ENCODE measurements at regions not wholly inside any gene's neighbourhood (a gene's known extent, or its start where the extent isn't known, plus 50 kb on each side); places are given as distances from the start of the nearest gene placed in this dataset.
A peak's percentile ranks its signal among the peaks of the same experiment; 100 is the strongest.

GRCh38 chr4:187883836-187884475, 111.6 kb upstream of the ZFP42 start:
- TF ChIP-seq GATA3 (IDR thresholded peaks at IDR 0.05; ENCODE audit: low read depth, low read length) (no peak), GATA2 (IDR thresholded peaks at IDR 0.05; ENCODE audit: low read depth, low read length) (no peak)

GRCh38 chr4:187887906-187888305, 107.7 kb upstream of the ZFP42 start:
- TF ChIP-seq GATA2 (IDR thresholded peaks at IDR 0.05; ENCODE audit: low read depth, low read length) (no peak), GATA3 (IDR thresholded peaks at IDR 0.05; ENCODE audit: low read depth, low read length) (no peak)

DNA sequence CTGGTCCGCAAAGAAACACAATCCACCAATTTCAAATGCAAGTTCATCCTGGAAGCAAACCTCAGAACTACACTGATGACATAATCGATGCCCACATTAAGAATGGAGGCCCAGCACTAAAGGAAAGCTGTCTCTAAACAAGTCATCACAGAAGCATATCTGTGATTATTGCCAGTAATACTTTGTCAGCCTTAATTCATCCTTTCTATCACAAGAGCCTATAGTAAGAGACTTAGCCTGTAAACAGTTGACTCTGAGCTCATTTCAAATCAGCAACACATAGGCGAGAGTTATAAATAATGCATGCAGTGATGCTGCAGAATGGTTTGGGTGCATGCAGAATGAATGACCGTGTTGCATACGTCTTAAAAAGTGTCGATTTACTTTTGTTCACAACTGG, 105.9 kb upstream of the ZFP42 start:
- TF ChIP-seq GATA2 (IDR thresholded peaks at IDR 0.05; ENCODE audit: low read depth, low read length) (no peak), GATA3 (IDR thresholded peaks at IDR 0.05; ENCODE audit: low read depth, low read length) (no peak)

GRCh38 chr4:187893418-187893817, 102.2 kb upstream of the ZFP42 start:
- no peak for TF ChIP-seq GATA2 (IDR thresholded peaks at IDR 0.05; ENCODE audit: low read depth, low read length)
- TF ChIP-seq GATA3 (IDR thresholded peaks at IDR 0.05; ENCODE audit: low read depth, low read length) = no peak

GRCh38 chr4:187903106-187903505, 92.5 kb upstream of the ZFP42 start:
- TF ChIP-seq GATA2 (IDR thresholded peaks at IDR 0.05; ENCODE audit: low read depth, low read length) (no peak), GATA3 (IDR thresholded peaks at IDR 0.05; ENCODE audit: low read depth, low read length) (no peak)

- no peak for TF ChIP-seq GATA3 (IDR thresholded peaks at IDR 0.05; ENCODE audit: low read depth, low read length)
- no peak for TF ChIP-seq GATA2 (IDR thresholded peaks at IDR 0.05; ENCODE audit: low read depth, low read length)
Observed at GRCh38 chr4:187903700-187904099, 91.9 kb upstream of the ZFP42 start.

DNA sequence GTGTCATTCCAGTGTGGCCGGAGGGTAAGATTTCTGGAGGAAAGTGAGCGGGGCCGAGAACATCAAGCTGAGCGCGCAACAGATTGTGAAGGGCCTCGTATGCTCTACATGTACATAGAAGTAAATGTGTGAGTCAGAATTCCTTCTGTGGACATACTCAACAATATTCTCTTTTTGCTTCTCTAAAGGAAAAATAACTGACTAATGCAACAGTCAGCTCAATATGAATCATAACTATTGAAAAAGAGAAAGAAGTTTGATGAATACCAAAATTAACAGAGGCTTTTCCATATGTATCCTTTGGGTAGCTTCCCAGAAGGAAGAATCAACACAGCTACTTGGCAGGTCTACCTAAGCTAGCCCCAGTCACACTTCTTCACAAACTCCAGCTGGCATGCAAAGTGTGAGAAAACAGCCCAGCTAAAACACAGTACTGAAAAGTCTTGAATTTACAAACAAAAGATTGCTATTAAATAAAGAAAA, 87.5 kb upstream of the ZFP42 start:
- no peak for TF ChIP-seq GATA2 (IDR thresholded peaks at IDR 0.05; ENCODE audit: low read depth, low read length)
- TF ChIP-seq GATA3 (IDR thresholded peaks at IDR 0.05; ENCODE audit: low read depth, low read length) = no peak

DNA sequence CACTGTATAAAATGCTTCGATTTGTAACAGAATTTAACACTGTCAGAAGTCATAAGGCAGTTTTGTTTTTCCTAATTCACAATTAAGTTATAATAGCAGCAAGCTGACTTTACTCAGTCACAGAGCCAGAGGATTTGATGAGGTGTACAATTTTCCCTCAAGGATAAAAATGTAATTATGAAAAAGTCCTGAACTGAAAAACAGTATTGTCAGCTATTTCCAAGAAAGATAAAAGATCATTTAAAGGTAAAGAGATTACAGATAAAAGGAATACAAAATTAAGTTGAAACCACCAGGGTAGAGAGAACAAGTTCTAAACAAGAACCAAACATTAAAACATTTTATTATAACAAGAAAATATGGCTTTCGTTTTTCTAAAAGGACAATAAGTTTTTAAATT, 86.8 kb upstream of the ZFP42 start:
- TF ChIP-seq GATA2 (IDR thresholded peaks at IDR 0.05; ENCODE audit: low read depth, low read length) = no peak
- TF ChIP-seq GATA3 (IDR thresholded peaks at IDR 0.05; ENCODE audit: low read depth, low read length) = no peak

- TF ChIP-seq GATA2 (IDR thresholded peaks at IDR 0.05; ENCODE audit: low read depth, low read length) = no peak
- no peak for TF ChIP-seq GATA3 (IDR thresholded peaks at IDR 0.05; ENCODE audit: low read depth, low read length)
Observed at GRCh38 chr4:187910741-187911140, 84.8 kb upstream of the ZFP42 start.

DNA sequence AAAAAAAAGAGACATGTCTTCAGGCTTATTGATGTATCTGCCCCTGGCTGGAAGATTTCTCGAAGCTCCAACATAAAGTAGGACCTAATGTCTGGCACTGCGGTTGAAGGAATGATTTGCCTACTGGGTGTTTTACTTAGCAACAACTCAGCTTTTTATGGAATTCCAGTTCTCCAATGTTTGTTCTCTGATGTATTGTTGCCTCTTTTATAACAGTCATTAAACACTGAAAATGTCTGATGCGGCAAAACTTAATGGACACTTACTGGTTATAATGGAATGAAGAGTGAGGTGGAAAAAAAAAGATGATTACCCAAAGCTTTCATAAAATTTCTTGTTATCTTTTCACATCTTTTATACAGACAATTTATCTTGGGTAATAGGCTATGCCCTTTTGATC, 75.6 kb upstream of the ZFP42 start:
- TF ChIP-seq GATA3 (IDR thresholded peaks at IDR 0.05; ENCODE audit: low read depth, low read length) (no peak), GATA2 (IDR thresholded peaks at IDR 0.05; ENCODE audit: low read depth, low read length) (no peak)

- TF ChIP-seq GATA2 (IDR thresholded peaks at IDR 0.05; ENCODE audit: low read depth, low read length) (no peak), GATA3 (IDR thresholded peaks at IDR 0.05; ENCODE audit: low read depth, low read length) (no peak)
Observed at GRCh38 chr4:187921946-187922623, 73.5 kb upstream of the ZFP42 start.

DNA sequence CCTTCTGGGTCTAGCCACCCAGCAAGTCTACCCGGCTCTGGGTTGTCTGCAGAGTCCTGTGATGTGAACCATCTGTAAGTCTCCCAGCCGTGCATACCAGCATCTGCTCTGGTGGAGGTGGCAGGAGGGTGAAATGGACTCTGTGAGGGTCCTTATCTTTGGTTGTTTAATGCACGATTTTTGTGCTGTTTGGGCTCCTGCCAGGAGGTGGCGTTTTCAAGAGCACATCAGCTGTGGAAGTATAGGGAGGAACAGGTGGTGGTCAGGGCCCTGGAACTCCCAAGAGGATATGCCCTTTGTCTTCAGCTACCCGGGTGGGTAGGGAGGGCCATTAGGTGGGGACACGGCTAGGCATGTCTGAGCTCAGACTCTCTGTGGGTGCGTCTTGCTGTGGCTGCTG, 66.5 kb upstream of the ZFP42 start:
- 0 out of 2 replicates have a peak, but pooled peaks have one; percentile 23 for TF ChIP-seq GATA2 (IDR thresholded peaks at IDR 0.05; ENCODE audit: low read depth, low read length)
- no peak for TF ChIP-seq GATA3 (IDR thresholded peaks at IDR 0.05; ENCODE audit: low read depth, low read length)

DNA sequence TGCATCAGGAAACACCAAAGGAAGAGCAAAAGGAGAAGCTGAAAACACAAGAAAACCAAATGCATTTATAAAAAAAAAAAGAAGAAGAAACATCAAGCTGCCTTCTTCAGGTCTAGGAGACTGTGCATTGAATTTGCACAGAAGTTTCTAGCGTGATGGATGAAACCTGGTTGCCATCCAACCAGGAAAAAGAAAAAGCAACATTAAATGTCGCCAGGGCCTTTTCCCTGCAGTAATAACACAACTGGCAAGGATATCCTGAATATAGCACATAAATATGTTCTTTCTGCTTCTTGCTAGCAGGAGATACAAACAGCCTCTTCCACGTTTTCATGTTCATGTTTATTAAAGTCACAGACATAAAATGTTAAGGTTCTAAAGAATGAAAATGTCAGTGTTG, 60.8 kb upstream of the ZFP42 start:
- TF ChIP-seq GATA3 (IDR thresholded peaks at IDR 0.05; ENCODE audit: low read depth, low read length) (no peak), GATA2 (IDR thresholded peaks at IDR 0.05; ENCODE audit: low read depth, low read length) (no peak)

GRCh38 chr4:187937557-187937956, 58.0 kb upstream of the ZFP42 start:
- TF ChIP-seq GATA2 (IDR thresholded peaks at IDR 0.05; ENCODE audit: low read depth, low read length) (no peak), GATA3 (IDR thresholded peaks at IDR 0.05; ENCODE audit: low read depth, low read length) (no peak)

DNA sequence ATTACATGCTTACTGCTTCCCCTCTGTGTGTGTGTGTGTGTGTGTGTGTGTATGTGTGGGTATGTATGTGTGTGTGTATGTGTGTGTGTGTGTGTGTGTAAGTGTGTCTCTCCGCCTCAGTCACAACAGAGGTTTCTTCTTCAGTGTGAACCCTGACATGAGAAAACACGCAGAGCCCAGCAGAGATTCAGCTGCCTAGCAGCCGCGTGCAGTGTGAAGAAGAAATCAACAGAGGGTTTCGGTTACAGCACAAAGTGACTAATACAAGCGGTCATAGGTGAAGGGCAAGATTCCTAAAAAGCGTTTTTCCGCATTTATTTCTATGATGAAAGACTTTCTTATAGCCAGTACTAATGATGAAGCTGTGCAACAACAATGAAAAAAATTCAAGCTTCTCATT, 55.3 kb upstream of the ZFP42 start:
- TF ChIP-seq GATA3 (IDR thresholded peaks at IDR 0.05; ENCODE audit: low read depth, low read length) = no peak
- TF ChIP-seq GATA2 (IDR thresholded peaks at IDR 0.05; ENCODE audit: low read depth, low read length) = no peak
